ENCODE measurements at regions not wholly inside any gene's neighbourhood (a gene's known extent, or its start where the extent isn't known, plus 50 kb on each side); places are given as distances from the start of the nearest gene placed in this dataset.
"Not testable (repeated sequence)": the region's sequence is repeated elsewhere in the genome, so short reads cannot be mapped to it uniquely, and the experiment has no call there.

DNA sequence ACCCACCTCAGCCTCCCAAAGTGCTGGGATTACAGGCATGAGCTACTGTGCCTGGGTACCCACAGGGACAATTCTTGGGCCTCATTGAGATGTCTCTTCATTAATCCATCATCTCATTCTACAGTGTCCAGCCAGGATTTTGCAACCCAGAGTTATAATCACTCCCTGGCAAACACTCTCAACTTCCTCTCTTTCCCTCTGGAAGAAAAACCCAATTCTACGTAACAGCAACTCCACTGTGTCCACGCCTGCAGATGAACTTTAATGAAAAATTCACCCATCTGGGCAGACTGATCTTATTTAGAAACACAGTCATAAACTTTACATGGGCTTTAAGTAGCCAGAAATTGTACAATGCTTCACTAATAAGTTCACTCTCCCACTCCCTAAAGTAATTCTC lies 90.1 kb upstream of the ABCC4 start:
- no peak for DNase-seq

DNA sequence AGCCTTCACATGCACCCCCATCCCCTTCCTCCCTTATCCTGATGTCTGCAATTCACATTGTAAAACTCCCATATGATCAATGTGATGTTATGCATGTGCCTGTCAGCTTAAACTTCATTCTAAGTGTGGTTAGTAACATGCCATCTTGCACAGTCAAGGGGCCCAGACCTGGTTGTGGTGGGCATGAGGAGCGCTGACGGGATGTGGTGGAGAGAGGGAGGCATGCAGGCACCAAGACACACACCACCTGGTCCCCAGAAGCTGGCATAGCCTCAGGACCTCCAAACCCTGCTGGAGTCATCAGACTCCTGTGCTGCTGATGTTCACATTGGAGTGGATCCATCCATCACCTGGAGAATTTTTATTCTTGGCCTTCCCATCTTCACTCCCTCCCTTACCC lies 90.5 kb upstream of the ABCC4 start:
- no peak for DNase-seq

DNA sequence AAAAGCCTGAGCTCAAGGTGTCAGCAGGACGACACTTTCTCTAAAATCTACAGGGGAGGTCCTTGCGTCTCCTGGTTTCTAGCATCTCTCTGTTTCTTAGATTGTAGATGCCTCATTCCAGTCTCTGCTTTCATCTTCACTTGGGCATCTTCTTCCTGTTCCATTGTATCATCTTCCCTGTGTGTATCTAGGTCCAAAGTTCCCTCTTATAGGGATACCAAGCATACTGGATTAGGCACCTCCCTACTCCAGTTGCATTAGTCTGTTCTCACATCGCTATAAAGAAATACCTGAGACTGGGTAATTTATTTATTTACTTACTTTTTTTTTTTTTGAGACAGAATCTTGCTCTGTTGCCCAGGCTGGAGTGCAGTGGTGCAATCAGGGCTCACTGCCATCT lies 91.3 kb upstream of the ABCC4 start:
- no peak for DNase-seq

DNA sequence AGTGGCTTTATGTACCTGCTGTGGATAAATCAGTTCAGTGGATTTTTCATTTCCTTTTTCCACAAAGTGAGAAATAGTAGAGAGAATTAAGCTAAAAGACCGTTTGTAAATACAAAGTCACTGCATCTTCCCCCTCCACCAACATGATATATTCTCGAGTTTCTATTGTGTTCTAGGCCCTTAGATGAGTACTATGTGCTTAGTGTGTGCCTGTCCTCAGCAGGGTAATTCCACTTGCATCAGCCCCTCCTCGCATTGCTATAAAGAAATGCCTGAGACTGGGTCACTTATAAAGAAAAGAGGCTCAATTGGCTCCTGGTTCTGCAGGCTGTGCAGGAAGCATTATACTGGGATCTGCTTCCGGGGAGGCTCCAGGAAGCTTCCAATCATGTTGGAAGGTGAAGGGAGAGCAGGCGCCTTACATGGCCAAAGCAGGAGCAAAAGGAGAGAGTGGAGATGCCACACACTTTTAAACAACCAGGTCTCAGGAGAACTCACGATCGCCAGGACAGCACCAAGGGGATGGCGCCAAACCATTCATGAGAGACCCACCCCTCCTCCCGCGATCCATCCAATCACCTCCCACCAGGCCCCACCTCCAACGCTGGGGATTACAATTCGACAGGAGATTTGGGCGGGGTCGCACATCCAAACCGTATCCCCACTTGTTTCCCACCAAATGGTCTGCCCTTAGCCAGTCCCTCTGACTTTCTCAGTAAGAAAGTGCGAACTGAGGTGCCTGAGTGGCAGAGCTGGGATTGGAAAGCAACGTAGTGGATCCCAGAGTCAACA lies 102.3 kb upstream of the ABCC4 start:
- DNase-seq = peak; percentile 80 to 84

DNA sequence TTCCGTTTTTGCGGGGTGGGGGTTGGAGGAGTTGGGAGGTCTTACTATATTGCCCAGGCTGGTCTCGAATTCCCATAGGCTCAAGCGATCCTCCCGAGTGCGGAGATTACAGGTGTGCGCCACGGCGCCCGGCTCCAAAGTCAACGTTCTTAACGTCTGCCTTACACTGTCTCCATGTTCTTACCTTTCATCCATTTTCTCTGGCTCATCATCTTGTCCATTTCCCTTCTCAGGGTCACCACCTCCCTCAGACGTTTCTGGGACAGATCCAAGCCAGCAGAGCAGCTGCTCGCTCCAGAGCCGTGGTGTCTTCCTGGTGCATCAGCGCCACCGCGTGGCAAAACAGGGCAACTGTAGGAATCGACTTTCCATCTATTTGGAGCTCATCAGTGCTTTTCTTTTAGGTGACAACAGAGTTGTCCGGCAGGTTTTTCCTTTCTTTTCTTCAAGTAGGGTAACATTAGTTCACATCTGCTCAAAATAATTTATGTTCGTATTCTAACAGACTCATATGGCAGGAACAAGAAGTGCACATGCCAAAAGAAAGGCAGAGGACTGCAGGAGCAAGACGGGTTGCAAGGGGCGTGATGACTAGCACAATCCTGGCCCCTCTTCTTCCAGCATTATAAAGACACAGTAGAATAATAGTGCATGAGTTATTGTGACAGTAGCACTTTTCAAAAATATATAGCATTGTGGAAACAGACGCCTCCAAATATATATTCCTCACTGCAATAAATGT lies 103.1 kb upstream of the ABCC4 start:
- peak; percentile 72 to 80 for DNase-seq

DNA sequence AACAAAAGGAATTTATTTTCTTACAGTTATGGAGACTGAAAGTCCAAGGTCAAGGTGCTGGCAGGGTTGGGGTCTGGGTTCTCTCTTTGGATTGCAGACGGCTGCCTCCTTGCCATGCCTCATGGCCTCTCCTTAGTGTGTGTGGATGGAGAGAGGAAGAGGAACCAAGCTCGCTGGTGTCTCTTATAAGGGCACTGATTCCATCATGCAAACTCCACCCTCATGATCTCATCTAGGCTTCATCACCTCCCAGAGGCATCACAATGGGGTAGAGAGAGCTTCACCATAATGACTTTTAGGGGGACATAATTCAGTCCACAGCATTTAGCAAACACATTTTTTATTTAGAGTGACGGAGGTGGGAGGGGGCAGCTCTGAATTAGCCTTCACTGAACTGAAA lies 104.9 kb upstream of the ABCC4 start:
- no peak for DNase-seq

DNA sequence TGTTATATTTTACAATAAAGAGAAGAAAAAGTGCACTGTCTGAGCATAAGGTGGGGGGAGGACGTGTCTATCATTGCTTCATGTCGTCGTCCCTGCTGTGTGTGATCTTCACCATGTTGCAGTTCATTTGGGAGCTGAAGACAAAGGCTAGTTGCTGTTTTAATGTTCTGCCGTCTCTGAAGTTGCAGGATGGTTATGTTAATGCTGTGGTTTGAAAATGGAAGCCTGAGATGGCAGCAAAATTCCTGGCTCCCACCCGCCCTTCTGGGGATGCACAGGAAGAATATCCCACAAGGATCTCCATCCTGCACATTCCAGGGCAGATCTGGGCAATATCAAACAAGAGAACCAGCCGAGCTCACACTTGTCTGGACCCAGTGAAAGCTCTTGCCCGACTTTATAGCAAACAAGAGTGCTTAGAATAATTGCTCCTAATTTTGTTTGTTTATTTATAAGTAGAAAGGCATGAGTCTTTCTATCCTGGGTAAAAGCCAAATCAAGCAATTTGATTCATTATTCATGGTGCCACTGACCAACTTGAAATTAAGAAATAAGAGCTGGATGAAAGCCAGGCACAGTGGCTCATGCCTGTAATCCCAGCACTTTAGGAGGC lies 110.3 kb upstream of the ABCC4 start:
- no peak for DNase-seq

DNA sequence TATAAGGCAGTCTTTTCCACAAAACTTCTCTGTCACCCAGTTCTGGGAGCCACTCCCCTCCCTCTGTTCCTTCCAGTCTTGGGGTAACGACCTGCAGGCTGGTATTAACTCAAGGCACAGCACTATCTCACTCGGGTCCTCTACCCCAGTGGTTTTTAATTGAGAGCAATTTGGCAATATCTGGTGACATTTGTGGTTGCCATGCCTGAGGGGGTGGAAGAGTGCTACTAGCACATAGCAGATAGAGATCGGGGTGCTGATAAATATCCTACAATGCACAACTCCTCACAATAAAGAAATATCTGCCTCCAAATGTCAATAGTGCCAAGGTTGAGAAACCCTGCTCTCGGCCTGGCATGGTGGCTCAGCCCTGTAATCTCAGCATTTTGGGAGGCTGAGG lies 117.7 kb upstream of the ABCC4 start:
- no peak for DNase-seq

DNA sequence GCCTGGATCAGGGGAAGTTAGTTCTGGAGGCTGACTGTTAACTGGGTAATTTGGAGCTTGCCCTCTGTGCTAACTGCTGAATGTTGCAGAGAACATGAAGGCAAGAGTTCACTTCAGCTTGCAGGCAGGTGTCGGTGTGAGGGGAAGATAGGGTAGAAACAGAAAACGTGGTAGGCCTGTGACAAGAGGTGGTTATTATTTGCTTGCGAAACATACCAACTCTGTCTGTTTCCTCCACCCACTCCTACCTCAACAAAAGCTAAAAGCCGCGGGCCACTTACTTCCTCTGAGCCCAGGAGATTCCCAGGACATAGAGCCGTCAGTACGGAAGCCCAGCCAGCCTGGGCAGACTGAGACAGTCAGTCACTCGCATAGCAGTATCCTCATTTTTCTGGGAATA lies 119.2 kb upstream of the ABCC4 start:
- DNase-seq = no peak

DNA sequence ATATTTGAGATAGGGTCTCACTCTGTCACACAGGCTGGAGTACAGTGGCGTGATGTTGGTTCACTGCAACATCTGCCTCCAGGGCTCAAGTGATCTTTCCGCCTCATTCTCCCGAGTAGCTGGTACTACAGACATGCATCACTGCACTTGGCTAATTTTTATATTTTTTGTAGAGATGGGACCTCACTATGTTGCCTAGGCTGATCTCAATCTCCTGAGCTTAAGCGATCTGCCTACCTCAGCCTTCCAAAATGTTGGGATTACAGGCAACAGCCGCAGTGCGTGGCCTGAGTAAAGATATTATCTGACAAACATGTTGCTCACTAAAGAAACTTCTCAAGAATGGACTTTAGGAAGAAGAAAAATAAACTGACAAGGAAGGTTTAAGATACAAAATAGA lies 125.4 kb upstream of the ABCC4 start:
- DNase-seq = peak in 1 of 2 experiments; percentile 15

DNA sequence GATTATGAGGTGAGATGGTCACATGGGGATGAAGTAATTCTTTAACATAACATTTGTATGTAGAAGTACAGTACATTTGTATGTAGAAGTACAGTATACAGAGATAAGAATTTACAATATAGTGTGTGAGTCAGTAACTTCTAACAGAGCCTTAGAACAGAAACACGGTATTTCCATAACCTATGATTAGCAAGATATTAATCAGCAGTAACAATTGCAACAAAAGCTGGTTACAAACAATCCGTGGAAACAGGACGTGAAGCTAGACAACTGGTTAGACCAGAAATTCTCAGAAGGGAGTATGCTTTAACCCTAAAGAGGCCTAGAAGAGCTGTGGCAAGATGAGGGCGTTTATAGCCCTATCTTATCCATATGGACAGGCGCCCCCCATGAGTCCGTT lies 122.0 kb upstream of the CLDN10 start:
- DNase-seq = not testable (repeated sequence)

DNA sequence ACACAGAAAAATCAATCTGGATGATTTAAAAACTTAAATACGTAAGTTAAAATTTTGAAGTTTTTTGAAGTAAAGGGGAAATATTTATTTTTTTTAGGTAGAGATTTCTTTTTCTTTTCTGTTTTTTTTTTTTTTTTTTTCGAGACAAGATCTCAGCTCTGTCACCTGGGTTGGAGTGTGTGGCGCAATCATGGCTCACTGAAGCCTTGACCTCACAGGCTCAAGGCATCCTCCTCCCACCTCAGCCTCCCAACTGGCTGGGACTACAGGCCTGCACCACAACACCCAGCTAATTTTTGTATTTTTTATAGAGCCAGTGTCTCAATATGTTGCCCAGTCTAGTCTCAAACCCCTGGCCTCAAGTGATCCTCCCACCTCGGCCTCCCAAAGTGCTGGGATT lies 120.4 kb upstream of the CLDN10 start:
- DNase-seq = no peak

DNA sequence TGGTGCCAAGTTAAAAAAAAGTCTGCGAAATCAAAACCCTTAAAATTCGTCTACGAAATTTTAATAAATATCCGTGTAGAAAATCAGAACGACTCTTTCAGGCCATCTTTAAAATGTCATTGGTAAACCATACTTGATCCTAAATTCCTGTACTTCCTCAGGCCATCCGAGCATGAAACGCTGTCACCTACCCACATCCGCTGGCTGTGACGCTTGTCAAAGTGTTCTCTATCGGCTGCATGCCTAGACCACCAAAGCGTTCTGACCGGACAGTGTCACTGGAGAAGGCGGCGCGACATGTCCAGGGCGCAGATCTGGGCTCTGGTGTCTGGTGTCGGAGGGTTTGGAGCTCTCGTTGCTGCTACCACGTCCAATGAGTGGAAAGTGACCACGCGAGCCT lies 119.0 kb upstream of the CLDN10 start:
- no peak for DNase-seq

DNA sequence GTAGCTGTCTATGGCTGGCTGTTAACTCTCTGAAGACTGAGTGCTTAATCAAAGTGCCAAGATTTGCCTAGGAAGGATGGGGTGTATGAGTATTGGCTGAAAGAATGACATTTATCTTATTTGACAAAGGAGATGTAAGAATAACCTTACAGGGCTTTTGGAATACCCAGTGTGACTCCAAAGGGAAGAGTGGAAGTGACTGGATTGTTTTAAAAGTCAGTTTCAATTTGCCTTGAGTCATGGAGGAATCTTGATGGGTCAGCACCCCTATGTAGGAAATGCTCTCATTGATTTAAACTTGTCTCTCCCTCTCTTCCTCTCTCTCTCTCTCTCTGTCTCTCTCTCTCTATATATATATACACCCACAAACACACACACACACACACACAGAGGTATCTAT lies 118.4 kb upstream of the CLDN10 start:
- no peak for DNase-seq

DNA sequence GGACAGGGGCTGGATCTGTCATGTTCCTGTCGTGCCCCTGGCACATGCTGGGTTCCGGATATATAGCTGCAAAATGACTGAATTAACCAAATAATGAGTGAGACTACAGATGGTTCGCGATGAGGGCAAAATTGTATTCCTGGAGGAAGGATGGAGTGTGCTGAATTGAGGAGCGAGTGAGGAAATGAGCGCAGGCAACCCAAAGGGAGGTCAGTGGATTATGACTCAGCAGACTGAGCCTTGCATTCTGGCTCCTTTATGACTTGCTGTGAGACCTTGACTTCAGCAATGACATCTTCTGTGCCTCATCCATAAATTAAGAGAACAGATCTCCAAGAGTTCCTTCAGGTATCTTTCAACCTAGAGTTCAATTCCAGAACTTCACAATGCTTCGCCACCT lies 115.0 kb upstream of the CLDN10 start:
- no peak for DNase-seq

DNA sequence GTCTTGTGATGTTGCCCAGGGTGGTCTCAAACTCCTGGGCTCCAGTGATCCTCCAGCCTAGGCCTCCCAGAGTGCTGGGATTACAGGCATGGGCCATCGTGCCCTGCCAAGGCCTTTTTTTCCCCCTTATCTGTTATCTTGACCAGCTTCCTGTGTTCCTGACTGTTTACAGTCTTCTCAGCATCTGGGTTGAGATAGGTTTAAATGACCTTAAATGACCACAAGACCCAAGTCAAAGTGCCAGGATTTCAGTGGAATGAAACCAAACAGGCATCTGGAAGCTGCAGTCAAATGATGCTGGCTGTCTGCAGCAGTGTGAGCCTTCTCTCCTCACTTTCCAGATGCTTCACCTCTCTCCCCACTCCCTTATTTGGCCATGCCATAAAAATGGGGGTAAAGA lies 114.2 kb upstream of the CLDN10 start:
- DNase-seq = no peak

DNA sequence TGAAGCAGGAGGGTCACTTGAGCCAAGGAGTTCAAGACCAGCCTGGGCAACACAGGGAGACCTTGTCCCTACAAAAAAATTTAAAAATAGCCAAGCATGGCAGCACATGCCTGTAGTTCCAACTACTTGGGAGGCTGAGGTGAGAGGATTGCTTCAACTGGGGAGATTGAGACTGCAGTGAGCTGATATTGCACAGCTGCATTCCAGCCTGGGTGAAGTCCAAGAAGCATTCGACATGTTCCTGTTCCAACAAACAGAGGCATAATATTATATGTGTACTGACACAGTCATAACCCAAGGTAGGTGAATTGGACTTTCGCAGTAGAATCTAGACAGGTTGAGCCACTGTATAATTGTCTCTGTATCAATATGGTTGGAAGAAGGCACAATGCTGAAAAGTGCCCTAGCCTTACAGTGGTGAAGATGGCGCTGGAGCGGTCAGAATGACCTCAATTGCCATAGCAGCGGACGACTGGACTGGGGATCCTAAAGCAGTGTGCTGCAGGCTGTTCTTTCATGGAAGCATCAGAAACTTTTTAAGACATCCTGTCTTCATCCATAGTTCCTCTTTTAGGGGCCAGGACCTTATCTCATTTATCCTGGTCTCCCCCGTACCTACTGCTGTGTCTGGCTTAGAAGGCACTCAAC lies 112.0 kb upstream of the CLDN10 start:
- DNase-seq = no peak

DNA sequence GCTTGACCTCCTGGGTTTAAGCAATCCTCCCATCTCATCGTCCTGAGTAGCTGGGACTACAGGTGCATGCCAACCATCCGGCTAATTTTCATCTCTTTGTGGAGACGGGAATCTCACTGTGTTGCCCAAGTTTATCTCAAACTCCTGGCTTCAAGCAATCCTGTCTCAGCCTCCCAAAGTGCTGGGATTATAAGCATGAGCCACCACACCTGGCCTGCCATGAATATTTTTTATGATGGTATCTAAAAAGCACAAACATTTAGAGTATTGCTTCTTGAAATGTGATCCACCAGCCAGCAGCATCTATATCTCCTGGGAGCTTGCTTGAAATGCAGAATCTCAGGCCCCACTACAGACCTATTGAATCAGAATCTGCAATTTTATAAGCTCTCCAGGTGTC lies 111.2 kb upstream of the CLDN10 start:
- no peak for DNase-seq

DNA sequence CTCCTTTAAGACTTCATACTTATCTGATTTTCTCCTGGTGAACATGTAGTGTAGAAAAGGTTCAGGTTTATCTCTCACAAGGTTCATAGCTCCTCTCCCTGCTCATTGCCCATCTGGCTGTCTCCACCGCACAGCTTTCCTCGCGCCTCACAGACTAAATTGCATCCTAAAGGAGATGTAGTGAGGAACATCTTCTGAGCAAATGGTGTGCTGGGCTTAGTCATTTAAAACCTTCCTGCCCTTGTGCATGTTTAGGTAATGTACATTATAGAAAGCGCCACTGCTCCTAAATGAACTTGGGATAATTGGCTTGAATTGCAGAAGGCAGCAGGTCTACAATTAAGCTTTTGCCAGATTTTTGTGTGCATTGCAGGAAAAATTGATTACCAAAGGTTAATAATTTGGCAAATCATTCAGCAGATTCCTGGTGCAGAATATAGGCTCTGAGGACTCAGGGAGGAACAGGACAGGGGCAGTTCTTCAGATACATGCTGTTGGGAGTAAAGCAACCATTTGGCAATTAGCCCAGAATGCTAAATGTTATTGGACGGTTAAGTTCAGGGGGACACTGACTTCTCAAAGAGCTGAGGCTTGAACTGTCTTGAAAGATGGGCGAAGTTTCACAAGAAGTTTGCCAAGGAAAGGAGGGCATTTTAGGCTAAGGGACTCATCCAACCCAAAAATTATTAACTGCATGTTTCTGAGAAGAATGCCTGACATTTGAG lies 108.4 kb upstream of the CLDN10 start:
- DNase-seq = no peak

DNA sequence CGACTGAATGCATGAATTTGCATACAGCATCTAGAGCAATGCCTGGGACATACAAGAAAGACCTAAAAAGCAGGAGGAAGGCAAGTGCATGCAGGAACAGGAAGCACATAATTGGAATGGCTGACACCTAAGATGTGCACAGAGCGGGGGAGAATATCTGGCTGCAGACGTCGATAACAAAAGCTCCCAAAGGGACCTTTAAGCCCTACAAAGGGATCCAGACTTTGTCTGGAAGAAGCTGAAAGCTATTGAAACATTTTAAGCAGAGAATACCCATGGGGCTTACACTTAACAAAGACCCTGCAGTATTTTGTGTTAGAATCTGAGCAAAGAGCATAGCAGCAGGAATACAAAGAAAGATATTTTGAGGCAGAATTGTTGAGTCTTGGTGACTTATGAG lies 107.4 kb upstream of the CLDN10 start:
- DNase-seq = no peak

DNA sequence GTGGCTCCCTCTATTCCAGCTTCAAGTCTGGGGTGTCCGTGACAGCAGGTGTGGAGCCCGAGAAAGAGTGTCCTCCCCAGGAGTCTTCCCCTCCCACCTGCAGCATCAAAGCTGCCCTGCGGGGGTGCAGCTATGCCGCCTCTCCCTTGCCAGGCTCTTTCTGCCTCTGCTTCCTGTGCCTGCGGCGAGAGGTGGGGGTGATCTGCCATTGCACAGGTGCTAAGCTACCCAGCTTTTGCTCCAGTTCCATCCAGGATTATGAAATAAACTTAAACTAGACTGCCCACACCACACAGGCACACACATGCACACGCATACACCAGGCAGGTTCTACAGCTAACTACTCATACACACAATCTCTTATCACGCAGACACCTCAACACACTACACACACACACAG lies 104.7 kb upstream of the CLDN10 start:
- no peak for DNase-seq

DNA sequence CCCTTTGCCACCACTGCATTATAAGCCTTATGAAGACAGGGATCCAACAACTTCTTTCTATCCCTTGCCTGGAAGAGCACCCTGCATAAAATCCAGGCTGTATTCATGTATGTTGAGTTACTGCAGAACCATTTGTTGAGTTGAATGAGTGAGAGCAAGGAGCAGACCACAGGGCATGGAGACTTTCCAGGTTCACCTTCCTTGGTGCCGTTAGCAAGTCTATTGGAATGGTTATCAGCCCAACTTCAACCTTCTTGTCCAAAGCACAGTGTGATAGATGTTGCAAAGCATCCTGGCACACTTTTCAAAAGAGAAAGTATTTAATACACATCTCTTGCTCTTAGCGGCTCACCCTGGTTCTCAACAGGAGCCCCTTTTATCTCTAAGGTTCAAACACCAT lies 100.9 kb upstream of the CLDN10 start:
- no peak for DNase-seq

DNA sequence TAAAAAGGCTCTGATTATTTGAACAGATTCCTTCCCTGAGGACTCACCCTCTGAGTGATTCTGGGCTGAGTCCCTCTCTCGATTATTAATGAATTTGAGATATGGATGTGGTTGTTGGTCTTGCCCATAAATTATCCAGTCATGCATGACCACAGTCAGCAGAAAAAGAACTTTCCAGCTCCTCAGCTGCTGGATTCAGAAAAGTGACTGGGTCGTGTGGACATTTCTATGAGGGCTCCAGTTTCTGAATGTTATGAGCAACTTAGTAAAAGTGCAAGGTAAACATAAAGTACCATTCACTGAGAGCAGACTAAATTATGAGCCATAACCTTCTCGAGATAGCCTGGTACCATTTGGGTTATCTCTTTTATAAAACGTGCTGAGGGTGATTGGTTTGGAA lies 100.1 kb upstream of the CLDN10 start:
- DNase-seq = no peak

Measured in NCI-H524 (cell line).